HG03066 (cell line): ENCODE measurements at regions not wholly inside any gene's neighbourhood (a gene's known extent, or its start where the extent isn't known, plus 50 kb on each side); places are given as distances from the start of the nearest gene placed in this dataset.

Experiments
- ATAC-seq: cut with Tn5 transposase; IDR thresholded peaks from one replicate; pipeline ENCODE4 v1.9.1; 2021; ENCODE audit warnings: low read depth; ENCODE audit not compliant: unreplicated experiment

DNA sequence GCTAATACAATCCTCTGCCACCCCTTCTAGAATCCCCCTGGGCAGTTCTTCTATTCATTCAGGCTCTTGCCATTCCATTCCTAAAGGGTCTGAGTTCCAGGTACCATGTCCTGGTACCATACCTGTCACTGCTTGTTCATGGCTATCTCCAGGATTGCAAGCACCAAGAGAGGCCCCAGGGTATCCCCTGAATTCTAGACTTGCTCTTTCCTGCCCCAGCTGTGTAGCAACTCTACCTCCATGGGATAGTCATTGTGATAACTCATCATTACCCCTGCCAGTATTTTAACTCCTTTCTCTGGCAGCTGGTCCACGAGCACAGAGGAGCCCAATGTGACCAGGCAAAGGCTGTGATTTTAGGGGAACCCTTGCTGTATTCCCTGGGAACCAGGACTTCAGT, 143.7 kb upstream of the CDH5 start:
- no peak for ATAC-seq

DNA sequence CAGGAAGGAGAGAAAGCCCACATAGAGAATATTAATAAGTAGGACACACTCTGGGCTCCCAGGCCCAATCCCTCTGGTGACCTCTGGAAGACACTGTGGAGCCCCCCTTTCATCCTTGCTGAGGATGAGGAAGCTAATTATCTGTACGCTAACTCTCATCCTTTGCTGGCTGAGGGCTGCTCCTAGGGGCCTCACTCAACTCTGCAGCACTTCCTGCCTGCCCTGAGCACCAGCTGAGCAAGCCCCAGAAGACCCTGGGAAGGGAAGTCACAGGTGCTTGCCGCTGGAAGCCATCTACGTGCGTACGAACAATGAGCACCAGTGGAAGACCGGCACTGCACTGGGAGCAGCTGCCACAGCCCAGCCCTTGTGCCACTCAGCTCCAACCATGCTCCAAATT, 145.8 kb upstream of the CDH5 start:
- no peak for ATAC-seq

DNA sequence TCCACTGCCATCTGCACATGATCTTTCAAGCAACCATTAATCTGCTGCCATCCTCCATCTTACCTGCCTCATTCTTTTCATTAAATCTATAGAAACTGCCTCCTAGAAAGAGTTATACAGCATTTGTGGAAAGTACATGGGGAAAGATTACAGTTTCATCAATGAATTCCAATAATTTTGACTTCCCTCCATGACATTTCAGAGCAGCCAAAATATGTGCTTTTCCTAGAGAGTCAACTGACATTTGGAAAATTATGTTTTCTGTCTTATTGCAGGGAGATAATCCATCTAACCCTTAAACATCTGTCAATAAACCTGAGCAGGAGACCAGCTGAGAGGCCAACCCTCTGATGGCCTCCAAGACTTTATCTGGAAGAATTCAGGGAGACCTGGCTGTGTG, 147.0 kb upstream of the CDH5 start:
- ATAC-seq: no peak

DNA sequence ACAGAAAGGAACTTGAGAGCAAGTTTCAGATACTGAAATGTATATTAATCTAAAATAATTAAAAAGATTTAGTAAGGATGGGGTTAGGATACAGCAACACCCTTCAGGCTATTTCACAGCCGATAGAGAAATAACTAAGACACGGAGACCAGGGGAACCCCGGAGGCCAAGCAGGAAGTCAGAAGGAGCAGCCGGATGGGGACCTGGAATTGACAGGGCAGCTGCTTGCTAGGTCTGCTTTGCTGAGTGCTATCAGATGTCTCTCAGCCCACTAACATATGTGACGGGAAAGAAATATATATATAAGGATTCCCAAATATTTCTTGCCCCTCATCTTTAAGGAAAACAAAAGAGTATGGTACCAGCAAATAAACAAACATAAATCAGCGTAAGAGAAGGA, 154.1 kb upstream of the CDH5 start:
- ATAC-seq: no peak

DNA sequence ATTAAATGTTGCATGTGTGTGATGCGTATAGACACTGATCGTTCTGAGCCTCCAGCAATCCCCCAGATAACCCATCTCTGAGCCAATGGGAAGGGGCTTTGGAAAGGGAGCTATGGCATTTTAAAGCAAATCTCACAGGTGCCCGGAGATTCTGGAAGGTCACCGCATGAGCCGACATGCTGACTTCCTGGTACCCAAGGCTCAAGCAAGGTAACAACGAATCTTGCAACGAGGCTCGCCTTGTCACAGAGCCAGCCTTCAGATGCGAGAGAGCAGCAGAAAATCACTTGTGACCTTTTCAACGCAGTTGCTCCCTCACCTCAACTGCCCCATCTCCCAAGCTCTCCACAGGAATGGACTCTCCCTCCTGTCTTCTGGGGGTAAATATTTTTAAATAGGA, 154.8 kb upstream of the CDH5 start:
- no peak for ATAC-seq

DNA sequence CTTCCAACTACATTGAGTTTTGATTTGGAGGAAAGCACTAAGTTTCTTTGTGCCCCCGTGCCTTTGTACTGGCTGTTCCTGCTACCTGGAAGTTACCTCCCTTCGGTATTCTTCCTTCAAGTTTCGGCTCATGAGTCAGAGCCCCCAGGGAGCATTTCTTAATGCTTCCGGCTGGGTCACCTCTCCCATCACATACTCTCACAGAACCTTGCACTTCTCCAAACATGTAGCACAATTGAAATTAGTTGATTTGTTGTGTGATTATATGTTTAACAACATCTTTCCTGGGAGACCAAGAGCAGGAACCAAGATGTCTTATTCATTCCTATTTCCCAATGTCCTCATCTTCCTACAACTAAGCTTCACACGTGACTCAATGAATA, 158.6 kb upstream of the CDH5 start:
- no peak for ATAC-seq

DNA sequence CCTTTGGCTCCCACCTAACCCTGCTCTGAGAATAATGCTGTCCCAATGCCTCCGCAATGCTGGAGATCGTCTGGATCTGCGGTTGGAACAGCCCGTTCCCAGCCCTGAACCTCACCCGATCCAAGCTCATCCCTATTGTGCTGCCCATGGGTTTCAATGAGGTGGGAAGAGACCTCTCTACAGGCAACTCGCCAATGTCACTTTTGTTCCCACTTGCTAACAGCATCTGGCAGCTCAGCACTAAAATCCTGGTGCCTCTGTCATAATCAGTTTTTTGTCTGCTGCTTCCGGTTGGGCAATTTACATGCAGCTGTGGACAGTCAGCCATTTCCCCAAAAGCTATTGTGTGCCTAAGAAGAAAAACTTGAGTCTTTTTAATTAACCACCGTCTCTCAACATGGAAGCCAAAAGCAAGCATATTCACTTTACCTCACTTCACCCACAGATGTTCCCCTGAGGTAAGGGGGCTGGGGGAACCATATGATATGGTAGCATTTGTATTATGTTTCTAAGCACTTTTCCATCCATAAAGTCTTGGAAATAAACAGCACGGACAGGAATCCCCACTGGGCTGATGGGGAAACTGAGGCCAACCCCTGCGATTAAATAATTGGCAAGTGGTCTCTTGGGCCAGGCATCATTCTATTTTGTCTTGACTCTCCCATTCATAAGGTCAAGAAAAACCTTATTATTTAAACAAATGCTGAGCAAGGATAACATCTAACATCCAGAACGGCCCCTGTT, 159.2 kb upstream of the CDH5 start:
- no peak for ATAC-seq

DNA sequence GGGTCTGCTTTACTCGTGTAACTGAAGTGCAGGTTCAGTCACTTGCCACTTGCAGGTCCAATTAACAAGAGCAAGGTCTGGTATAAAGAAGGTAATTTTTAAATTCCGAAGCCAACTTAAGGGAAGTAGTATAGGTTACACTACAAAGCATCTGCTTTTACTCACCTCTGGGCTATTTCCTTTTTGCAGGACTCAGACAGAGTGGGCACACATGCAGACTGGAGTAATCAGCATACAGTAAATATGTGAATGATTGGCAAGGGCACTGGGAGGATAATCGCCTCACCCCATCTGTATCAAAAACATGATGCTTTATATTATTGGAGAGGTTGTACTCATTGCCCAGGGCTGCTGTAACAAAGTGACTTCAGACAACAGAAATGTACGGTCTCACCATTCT, 160.1 kb upstream of the CDH5 start:
- ATAC-seq: no peak

DNA sequence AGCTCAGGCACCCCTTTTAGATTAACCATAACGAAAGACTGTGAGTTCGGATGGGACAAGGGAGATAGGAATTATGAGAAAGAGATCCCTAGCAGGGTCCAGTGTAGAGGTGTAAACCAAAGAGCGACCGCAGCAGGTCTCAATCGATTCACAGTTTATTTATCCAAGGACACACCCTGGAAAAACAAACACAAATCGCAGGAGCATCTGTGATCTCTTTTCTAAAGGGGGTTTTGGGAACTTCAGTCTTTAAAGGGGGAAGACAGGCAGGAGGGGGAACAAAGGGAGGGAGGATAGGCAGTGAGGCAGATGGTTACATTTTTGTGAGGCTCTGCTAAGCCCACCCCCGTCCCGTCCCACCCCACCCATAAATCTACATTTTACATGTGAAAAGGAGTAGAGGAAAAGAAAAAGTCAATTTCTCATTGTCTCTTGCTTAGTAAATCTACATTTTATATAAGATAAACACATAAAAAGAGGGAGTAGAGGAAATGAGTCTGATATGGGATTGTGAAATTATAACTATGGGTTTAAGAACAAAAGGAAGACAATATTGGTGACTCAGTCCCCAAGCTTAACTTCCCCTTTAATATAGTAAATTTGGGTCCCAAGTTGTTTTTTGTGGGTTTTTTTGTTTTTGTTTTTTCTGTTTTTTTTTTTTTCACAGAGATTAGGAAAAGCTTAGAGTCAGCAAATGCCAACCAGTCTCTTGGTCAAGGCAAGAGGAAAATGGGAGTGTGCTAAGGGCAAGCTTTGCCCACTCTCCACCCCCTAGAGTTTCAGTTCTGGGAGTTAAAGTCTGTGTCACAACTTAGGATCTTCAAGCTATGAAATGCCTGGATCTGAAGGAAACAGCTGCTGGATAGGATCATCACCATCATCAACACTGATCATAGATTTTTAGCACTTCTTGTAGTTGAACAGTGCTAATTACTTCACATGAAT, 160.9 kb upstream of the CDH5 start:
- ATAC-seq: no peak

DNA sequence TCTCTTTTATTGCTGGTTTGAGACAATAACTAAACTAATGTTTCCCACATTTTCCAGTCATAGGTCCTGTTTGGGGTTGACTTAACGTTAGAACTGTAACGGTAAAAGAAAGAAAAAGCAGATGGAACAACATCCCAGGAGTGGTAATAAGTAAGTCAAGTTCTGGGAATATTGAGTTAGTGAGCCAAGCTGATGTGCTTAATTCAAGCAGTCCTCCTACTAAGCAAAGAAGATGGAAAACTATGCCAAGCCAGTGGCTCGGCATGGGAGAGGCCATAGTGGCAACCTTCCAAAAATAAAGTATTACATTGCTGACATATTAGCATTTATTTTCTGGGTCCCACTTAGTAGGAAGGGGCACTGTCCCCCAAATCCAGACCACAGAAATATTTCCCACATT, 161.7 kb upstream of the CDH5 start:
- no peak for ATAC-seq

DNA sequence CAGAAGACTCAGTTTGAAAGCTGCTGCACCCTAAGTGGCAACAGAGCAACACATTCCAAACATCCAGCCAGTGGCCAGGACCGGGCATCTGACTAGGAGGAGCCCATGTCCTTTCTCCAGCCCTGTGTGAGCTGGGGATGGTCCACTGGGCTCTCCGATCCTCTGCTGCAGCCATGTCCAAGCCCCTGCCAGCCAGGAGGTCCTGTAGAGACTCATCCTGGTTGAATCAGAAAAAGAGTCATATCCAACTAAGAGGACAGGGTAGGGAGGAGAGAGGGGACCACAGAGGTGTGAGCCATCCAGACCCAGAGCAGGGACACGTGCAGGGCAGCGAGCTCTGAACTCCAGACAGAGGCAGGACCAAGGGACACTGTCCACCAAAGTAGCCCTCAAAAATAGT, 163.0 kb upstream of the CDH5 start:
- no peak for ATAC-seq

DNA sequence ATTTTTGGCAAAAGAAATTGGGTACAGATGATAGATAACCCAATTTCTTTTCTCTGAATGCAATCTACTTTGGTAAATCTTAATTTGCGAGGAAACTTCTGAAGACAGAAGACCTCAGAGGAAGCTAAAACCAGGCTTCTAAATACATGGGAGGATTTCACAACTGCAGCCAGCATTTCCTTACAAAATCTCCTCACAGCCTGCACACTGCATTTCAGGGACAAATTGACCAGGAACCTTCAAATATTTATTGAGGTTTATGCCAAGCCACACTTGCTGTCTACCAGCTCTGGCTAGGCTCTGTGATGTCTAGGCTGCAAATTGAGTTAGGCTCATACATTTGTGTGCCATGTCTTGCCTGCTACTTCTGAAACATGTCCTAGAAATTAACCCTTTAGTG, 167.3 kb upstream of the CDH5 start:
- ATAC-seq: no peak

DNA sequence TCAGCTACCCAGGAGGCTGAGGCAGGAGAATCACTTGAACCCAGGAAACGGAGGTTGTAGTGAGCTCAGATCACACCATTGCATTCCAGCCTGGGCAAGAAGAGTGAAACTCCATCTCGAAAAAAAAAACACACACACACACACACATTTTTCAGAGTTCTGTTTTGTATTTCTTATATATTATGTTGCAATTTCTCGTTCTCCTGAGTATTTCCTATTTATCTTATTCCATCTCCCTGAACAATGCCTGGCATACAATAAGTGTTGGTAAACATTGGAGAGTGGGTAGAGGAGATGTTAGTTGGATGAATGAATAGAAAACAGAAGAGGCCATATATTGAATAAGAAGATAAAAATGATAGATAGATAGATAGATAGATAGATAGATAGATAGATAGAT, 167.8 kb upstream of the CDH5 start:
- ATAC-seq: no peak

DNA sequence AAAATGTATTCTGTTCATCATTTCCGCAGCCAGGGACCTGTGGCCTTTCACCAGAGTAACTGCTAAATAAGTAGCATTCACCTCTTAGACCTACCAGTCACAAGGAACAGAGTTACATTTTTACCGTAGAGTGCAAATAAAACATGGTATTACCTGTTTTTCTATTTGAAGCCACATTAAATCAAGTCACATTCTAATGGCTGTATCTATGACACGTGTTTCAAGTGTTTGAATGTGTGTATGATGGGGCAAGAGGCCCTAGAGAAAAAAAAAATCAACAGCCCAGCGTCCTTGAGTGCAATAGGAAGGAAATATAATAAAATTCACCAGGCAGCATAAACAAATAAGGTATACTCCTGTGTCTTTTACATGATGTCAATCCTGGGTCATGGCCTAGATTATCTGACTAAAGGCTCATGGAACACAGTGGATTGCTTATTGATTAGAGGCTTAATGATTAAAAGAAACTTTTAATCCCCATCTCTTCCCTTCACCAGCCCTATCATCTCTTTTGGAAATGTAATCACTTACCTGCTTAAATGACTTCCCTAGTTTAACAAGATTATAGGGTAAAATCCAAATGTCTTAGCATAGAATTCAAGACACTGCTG, 168.7 kb upstream of the CDH5 start:
- ATAC-seq: no peak

DNA sequence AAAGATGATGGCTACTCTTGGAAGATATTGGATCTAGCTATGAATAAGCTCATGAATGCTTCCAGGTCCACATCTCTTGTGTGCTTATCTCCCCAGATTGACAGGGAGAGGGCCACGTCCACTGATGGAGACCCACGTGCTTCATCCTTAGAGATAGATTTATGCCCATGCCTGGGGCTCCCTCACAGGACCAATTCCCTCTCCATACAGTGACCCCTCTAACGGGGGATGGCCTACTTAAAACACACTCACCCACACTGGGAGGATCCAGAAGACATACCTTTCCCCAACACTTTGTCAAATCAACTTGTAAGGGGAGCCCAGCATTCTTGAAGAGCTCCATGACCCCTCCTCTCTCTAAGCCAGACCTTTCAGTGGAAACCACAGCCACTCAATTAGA, 169.7 kb upstream of the CDH5 start:
- no peak for ATAC-seq

DNA sequence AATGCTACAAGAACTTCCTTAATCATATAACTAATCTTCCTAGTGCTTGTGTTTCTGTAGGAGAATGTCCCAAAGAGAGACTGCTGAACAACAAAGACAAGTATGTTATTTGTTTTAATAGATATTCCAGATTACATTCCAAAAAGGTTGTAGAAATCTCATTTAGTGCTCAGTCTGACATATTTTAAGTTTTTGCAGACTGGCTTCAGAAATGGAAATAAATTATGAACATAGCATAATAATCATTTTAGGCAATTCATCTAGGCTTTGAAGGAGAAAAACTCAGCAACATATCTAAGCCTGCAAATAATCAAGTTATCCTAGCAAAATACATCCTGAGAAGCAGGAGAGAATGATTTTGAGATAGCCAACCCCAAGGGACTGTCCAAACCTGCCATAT, 171.6 kb upstream of the CDH5 start:
- ATAC-seq: no peak

DNA sequence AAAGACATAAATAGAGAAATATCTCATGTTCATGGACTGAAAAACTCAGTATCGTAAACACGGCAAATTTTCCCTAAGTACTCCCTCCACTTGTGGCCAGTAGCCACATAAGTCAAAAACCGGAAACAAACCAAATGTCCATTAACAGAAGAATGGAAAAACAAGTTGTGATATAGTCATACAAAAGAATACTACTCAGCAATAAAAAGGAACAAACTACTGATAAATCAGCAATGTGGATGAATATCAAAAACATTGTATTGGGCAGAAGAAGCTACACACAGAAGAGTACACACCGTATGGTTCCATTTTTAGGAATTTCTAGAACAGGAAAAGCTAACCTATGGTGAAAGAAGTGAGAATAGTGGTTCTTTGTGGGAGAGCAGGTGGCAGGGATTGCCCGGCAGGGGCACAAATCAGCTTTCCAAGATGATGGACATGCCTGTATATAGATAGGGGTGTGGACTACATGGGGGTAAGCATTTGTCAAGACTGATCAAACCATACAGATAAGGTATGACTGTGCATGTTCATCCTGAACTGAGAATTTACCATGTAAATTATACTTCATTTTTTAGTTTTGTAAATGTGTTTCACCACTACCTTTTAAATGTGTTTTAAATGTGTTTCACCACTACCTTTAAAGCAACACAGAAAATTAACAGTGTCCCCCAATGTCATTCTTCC, 172.8 kb upstream of the CDH5 start:
- no peak for ATAC-seq

DNA sequence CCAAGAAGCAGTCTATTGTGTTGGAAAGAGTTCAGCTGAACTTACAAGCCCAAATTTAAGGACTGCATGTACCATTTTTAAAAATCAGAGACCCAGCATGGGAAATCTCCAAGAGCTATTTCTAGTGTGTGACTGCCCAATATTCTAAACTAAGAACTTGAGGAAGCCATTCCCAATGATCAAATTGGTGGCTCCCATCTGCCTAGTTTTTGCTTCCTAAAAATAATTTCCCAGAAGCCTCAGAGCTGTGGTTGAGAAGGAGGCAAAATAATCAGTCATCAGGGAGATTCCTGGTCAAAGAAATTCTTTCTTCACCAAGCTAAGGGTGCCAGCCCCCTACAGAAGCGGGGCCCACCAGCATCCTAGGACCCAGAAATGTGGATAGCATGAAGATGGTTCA, 176.1 kb upstream of the CDH5 start:
- ATAC-seq: no peak

DNA sequence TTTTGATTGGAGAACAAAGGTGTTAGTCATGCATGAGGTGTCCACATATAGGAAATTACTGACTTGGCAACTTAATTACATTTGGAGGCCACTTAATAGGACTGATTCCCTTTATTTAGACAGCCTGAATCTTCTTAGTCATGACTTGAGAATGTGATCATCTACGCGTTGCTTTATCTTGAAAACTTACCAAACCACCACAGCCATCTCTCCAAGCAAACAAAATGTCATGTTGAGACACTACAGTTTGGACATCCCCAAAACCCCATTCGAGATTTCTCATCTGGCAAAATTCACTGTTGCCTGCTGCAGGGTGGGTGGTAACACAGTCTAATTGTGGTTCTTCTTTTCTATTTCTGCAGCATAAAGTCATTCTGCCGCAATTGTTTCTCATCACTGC, 176.5 kb upstream of the CDH5 start:
- ATAC-seq: no peak

DNA sequence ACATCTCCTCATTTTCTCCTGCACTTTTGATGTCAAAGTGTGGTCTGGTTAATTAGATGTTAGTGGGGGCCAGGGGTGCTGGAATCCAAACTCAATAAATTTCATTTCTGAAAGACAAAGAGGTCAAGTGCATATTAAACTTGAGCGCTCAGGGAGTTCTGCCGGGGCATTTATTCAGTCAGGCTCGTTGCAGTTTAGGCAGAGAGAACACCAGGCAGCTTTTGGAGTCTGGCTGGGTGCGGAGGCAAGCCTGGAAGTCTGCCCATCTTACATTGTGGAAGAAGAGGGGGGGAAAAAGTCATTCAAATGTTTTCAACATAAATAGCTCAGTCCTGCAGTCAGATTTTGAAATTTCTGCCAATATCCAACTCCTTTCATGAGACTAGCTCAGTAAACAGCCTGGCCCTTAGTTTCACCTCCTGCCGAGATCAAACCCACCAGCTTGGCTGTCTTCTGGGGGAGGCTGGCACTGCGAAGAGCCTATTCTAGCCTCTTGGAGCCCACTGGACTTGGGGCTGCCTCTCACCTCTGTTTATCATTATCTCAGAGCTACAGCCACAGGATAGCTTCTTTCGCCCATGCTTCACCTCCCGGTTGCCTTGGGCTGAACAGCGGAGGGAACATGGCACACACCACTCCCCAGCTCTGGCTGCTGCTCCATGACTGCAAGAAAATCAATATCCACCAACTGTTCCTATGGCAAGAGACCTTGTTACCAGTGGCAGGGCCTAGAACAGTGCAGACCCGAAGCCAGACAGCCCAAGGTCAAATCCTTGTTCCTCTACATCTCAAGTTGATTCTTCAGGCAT, 177.4 kb upstream of the CDH5 start:
- no peak for ATAC-seq
